Upper lobe of left lung (tissue), 4 donors: ENCODE measurements at regions not wholly inside any gene's neighbourhood (a gene's known extent, or its start where the extent isn't known, plus 50 kb on each side); places are given as distances from the start of the nearest gene placed in this dataset.

ENCODE experiments used
- EP300 ChIP-seq, 4 donors: sonication (generic); formaldehyde crosslinking; IDR thresholded peaks; one replicate each; pipeline ENCODE4 v1.5.1; 2017; ENCODE audit warnings: antibody characterized with exemption in 4 of 4, control low read depth in 2 of 4
- POLR2A ChIP-seq, 4 donors: fragments of 450-650 bp; IDR thresholded peaks; one replicate each; pipeline ENCODE4 v1.5.1; 2016 to 2017; ENCODE audit warnings: antibody characterized with exemption in 4 of 4, mild to moderate bottlenecking in 2 of 4
- POLR2AphosphoS5 ChIP-seq, 2 donors: sonication (generic); formaldehyde crosslinking; IDR thresholded peaks; one replicate each; pipeline ENCODE4 v1.5.1; 2017; ENCODE audit warnings: antibody characterized with exemption in 2 of 2
- TF ChIP-seq, protein P1 (sequence below), 6 experiments: fragments of 450-650 bp in 4 of 6; fragments of 200-600 bp in 2 of 6; sonication (generic) in 2 of 6; IDR thresholded peaks; one replicate each; pipeline ENCODE4 v1.5.1; 2016 to 2019; ENCODE audit warnings: antibody characterized with exemption in 6 of 6

DNA sequence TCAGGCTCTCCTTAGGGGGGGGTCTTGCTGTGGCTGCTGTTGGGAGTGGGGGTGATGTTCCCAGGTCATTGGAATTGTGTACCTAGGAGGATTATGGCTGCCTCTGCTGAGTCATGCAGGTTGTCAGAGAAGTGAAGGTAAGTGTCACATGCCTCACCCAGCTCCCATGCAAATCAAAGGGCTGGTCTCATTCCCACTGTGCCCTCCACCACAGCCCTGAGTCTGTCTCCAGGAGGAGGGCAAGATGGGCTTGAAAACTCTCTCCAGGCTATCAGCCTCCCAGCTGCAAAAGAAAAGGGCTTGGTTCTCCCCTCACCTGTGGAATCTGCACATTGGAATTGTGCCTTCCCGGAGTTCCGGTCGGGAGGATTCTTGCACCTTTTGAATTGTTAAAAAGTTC lies 580.5 kb downstream of the NSUN3 start:
- TF ChIP-seq POLR2A (IDR thresholded peaks at IDR 0.05) (no peak), POLR2AphosphoS5 (IDR thresholded peaks at IDR 0.05) (no peak), EP300 (IDR thresholded peaks at IDR 0.05) (no peak)
- TF ChIP-seq, protein P1, sequence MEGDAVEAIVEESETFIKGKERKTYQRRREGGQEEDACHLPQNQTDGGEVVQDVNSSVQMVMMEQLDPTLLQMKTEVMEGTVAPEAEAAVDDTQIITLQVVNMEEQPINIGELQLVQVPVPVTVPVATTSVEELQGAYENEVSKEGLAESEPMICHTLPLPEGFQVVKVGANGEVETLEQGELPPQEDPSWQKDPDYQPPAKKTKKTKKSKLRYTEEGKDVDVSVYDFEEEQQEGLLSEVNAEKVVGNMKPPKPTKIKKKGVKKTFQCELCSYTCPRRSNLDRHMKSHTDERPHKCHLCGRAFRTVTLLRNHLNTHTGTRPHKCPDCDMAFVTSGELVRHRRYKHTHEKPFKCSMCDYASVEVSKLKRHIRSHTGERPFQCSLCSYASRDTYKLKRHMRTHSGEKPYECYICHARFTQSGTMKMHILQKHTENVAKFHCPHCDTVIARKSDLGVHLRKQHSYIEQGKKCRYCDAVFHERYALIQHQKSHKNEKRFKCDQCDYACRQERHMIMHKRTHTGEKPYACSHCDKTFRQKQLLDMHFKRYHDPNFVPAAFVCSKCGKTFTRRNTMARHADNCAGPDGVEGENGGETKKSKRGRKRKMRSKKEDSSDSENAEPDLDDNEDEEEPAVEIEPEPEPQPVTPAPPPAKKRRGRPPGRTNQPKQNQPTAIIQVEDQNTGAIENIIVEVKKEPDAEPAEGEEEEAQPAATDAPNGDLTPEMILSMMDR (IDR thresholded peaks at IDR 0.05), result no peak
